SU-DHL-6 (cell line): ENCODE measurements at regions not wholly inside any gene's neighbourhood (a gene's known extent, or its start where the extent isn't known, plus 50 kb on each side); places are given as distances from the start of the nearest gene placed in this dataset.

Source experiments
- H2AFZ ChIP-seq: fragments of 200-600 bp; sonication (generic); 2 replicates; pipeline ENCODE4 v1.6.1; 2014; ENCODE audit warnings: low read depth, mild to moderate bottlenecking, moderate library complexity, mixed read lengths, antibody characterized with exemption, low read length; ENCODE audit not compliant: severe bottlenecking
- H3F3A ChIP-seq: fragments of 200-600 bp; shearing (Covaris generic); 2 replicates; pipeline ENCODE4 v1.6.0; 2016; ENCODE audit warnings: antibody characterized with exemption, mild to moderate bottlenecking; ENCODE audit not compliant: insufficient read depth
- H3K27ac ChIP-seq: fragments of 200-600 bp; sonication (generic); 2 replicates; pipeline ENCODE4 v1.5.1; 2016; ENCODE audit warnings: low read depth, mild to moderate bottlenecking, low read length, moderate library complexity, mixed read lengths
- H3K27me3 ChIP-seq: fragments of 200-600 bp; sonication (generic), shearing (Covaris generic); 2 replicates; pipeline ENCODE4 v1.6.0; 2014; ENCODE audit warnings: mild to moderate bottlenecking, low read length
- H3K36me3 ChIP-seq: fragments of 200-600 bp; sonication (generic); 2 replicates; pipeline ENCODE4 v1.6.1; 2014; ENCODE audit warnings: mild to moderate bottlenecking, low read length, mixed read lengths
- H3K4me2 ChIP-seq: fragments of 300-600, 200-600 bp; shearing (Covaris generic), sonication (generic); 2 replicates; pipeline ENCODE4 v1.6.0; 2014; ENCODE audit warnings: low read length, low read depth, mild to moderate bottlenecking; ENCODE audit not compliant: poor library complexity, severe bottlenecking
- H3K4me3 ChIP-seq: fragments of 200-600 bp; sonication (generic); 2 replicates; pipeline ENCODE4 v1.5.1; 2014; ENCODE audit warnings: antibody characterized with exemption, low read length, mild to moderate bottlenecking, mixed read lengths; ENCODE audit not compliant: insufficient read depth, poor library complexity, severe bottlenecking
- H3K79me2 ChIP-seq: fragments of 200-600 bp; sonication (generic); 2 replicates; pipeline ENCODE4 v1.6.1; 2014; ENCODE audit warnings: mild to moderate bottlenecking, low read length, moderate library complexity; ENCODE audit not compliant: insufficient read depth
- H3K9ac ChIP-seq: fragments of 200-600 bp; sonication (generic); 2 replicates; pipeline ENCODE4 v1.7.0; 2014; ENCODE audit warnings: mild to moderate bottlenecking, low read length
- H3K9me2 ChIP-seq: fragments of 200-600 bp; sonication (generic); replicated peaks from 2 replicates; pipeline ENCODE4 v1.6.1; 2014; ENCODE audit warnings: low read length; ENCODE audit not compliant: insufficient read depth
- H3K9me3 ChIP-seq: fragments of 200-600 bp; sonication (generic); 2 replicates; pipeline ENCODE4 v1.6.1; 2014; ENCODE audit warnings: low read length, mixed read lengths; ENCODE audit not compliant: insufficient read depth
- H4K20me1 ChIP-seq: fragments of 200-600 bp; sonication (generic); 2 replicates; pipeline ENCODE4 v1.6.1; 2014; ENCODE audit warnings: low read depth, mild to moderate bottlenecking, antibody characterized with exemption, low read length, moderate library complexity, mixed read lengths
- EZH2phosphoT487 ChIP-seq: fragments of 200-600 bp; sonication (generic), shearing (Covaris generic); conservative IDR thresholded peaks from 2 replicates; pipeline ENCODE4 v1.6.1; 2018; ENCODE audit warnings: mild to moderate bottlenecking, antibody characterized with exemption, low read length, moderate library complexity, mixed read lengths
- TF ChIP-seq, protein P1 (sequence below): fragments of 200-600 bp; sonication (generic); IDR thresholded peaks from one replicate; pipeline ENCODE4 v1.5.1; 2017; ENCODE audit warnings: antibody characterized with exemption, mild to moderate bottlenecking, low read length, moderate library complexity; ENCODE audit not compliant: insufficient read depth, poor library complexity, severe bottlenecking

DNA sequence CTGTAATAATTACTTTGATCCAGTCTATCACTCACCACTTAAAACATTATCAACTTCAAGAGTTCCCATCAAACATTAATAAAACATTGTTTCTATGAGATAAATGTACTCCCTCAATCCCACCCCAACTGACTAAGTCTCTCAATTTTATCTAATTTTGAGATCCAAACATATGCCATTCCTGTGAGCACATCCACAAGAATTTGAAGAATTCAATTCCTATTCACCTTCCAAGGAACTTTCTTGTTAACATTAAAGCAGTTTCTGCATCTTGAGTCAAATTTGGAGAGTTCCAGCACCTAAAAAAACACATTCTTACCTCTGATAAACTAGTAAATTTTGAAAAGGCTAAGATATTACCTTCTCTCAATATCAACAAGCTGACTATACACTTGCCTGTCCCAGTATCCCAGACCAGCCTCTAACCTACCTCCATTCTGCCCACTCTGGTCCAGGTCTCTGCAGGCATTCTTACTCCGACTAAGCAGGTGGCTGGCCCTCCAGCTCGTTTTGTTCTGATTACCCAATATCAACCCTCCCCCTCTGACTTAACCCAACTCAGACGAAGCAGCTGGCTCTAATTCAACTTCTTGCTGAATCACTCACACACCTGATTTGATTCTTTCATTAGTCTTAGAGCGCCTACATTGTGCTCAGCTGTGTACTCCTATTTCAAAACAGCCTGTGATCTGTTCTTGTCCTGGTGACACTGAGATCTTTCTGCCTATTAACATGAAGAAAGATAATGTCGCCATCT lies 275.2 kb downstream of the IPMK start:
- no peak overlapping the region for H3K4me3 ChIP-seq
- H3K79me2 ChIP-seq = no peaks in the 10 kb centered on the region
- H3K4me2 ChIP-seq = no peak overlapping the region

GRCh38 chr10:57988964-57989363 lies 278.7 kb downstream of the IPMK start:
- Histone ChIP-seq H3K4me2 (no peak overlapping the region), H2AFZ (no peak overlapping the region), H3K9me2 (no peaks in the 10 kb centered on the region), H3F3A (no peaks in the 10 kb centered on the region), H3K9ac (no peak overlapping the region), H4K20me1 (no peaks in the 10 kb centered on the region), H3K9me3 (no peaks in the 10 kb centered on the region), H3K4me3 (no peak overlapping the region), H3K79me2 (no peaks in the 10 kb centered on the region), H3K36me3 (no peaks in the 10 kb centered on the region), H3K27ac (no peak overlapping the region), H3K27me3 (no peaks in the 10 kb centered on the region)
- no peak for TF ChIP-seq EZH2phosphoT487
- TF ChIP-seq, protein P1, sequence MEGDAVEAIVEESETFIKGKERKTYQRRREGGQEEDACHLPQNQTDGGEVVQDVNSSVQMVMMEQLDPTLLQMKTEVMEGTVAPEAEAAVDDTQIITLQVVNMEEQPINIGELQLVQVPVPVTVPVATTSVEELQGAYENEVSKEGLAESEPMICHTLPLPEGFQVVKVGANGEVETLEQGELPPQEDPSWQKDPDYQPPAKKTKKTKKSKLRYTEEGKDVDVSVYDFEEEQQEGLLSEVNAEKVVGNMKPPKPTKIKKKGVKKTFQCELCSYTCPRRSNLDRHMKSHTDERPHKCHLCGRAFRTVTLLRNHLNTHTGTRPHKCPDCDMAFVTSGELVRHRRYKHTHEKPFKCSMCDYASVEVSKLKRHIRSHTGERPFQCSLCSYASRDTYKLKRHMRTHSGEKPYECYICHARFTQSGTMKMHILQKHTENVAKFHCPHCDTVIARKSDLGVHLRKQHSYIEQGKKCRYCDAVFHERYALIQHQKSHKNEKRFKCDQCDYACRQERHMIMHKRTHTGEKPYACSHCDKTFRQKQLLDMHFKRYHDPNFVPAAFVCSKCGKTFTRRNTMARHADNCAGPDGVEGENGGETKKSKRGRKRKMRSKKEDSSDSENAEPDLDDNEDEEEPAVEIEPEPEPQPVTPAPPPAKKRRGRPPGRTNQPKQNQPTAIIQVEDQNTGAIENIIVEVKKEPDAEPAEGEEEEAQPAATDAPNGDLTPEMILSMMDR = no peak

More for the DNA sequence above, 275.2 kb downstream of the IPMK start:
- Histone ChIP-seq H3K9ac (no peak overlapping the region), H2AFZ (no peak overlapping the region), H3K27me3 (no peaks in the 10 kb centered on the region), H3K9me3 (no peaks in the 10 kb centered on the region), H4K20me1 (no peaks in the 10 kb centered on the region), H3F3A (no peaks in the 10 kb centered on the region), H3K36me3 (no peaks in the 10 kb centered on the region), H3K27ac (no peak overlapping the region), H3K9me2 (no peaks in the 10 kb centered on the region)
- TF ChIP-seq, protein P1 = no peak
- no peak for TF ChIP-seq EZH2phosphoT487

GRCh38 chr10:57987055-57987721 lies 280.5 kb downstream of the IPMK start:
- TF ChIP-seq EZH2phosphoT487 = no peak
- TF ChIP-seq, protein P1 = no peak
- Histone ChIP-seq H3K9me3 (no peaks in the 10 kb centered on the region), H3K4me3 (no peak overlapping the region), H3K9ac (no peak overlapping the region), H3F3A (no peaks in the 10 kb centered on the region), H3K4me2 (no peak overlapping the region), H3K36me3 (no peaks in the 10 kb centered on the region), H4K20me1 (no peaks in the 10 kb centered on the region), H3K79me2 (no peaks in the 10 kb centered on the region), H2AFZ (no peak overlapping the region), H3K27me3 (no peaks in the 10 kb centered on the region), H3K27ac (no peak overlapping the region), H3K9me2 (no peaks in the 10 kb centered on the region)
